GM18868 (cell line): ENCODE measurements at regions not wholly inside any gene's neighbourhood (a gene's known extent, or its start where the extent isn't known, plus 50 kb on each side); places are given as distances from the start of the nearest gene placed in this dataset.
"Not testable (repeated sequence)": the region's sequence is repeated elsewhere in the genome, so short reads cannot be mapped to it uniquely, and the experiment has no call there.

ENCODE experiments used
- ATAC-seq: cut with Tn5 transposase; IDR thresholded peaks from one replicate; pipeline ENCODE4 v1.9.1; 2021; ENCODE audit warnings: mild to moderate bottlenecking, moderate library complexity; ENCODE audit not compliant: unreplicated experiment

GRCh38 chr2:116318551-116318950 lies 1495.9 kb upstream of the DDX18 start:
- not testable (repeated sequence) for ATAC-seq

GRCh38 chr2:116319001-116319400 lies 1495.5 kb upstream of the DDX18 start:
- ATAC-seq: no peak

GRCh38 chr2:116319935-116320334 lies 1494.6 kb upstream of the DDX18 start:
- no peak for ATAC-seq

- no peak for ATAC-seq
Observed at GRCh38 chr2:116329280-116329679, 1485.2 kb upstream of the DDX18 start.

- no peak for ATAC-seq
Observed at GRCh38 chr2:116340690-116341089, 1473.8 kb upstream of the DDX18 start.

- ATAC-seq: no peak
Observed at GRCh38 chr2:116366212-116366611, 1448.3 kb upstream of the DDX18 start.

- no peak for ATAC-seq
Observed at GRCh38 chr2:116378786-116379185, 1435.7 kb upstream of the DDX18 start.

GRCh38 chr2:116411211-116411610 lies 1403.3 kb upstream of the DDX18 start:
- no peak for ATAC-seq

GRCh38 chr2:116413659-116414058 lies 1400.8 kb upstream of the DDX18 start:
- ATAC-seq: no peak

- no peak for ATAC-seq
Observed at GRCh38 chr2:116416731-116417377, 1397.6 kb upstream of the DDX18 start.

GRCh38 chr2:116435648-116436047 lies 1378.8 kb upstream of the DDX18 start:
- no peak for ATAC-seq

- no peak for ATAC-seq
Observed at GRCh38 chr2:116440104-116440653, 1374.3 kb upstream of the DDX18 start.

GRCh38 chr2:116442418-116442817 lies 1372.1 kb upstream of the DDX18 start:
- ATAC-seq: no peak

GRCh38 chr2:116444256-116444872 lies 1370.1 kb upstream of the DDX18 start:
- no peak for ATAC-seq

GRCh38 chr2:116450990-116451389 lies 1363.5 kb upstream of the DDX18 start:
- no peak for ATAC-seq

- no peak for ATAC-seq
Observed at GRCh38 chr2:116452651-116453050, 1361.8 kb upstream of the DDX18 start.

- no peak for ATAC-seq
Observed at GRCh38 chr2:116456429-116456828, 1358.1 kb upstream of the DDX18 start.

- ATAC-seq: no peak
Observed at GRCh38 chr2:116467243-116467642, 1347.2 kb upstream of the DDX18 start.

GRCh38 chr2:116477229-116477628 lies 1337.3 kb upstream of the DDX18 start:
- no peak for ATAC-seq

GRCh38 chr2:116487336-116487735 lies 1327.2 kb upstream of the DDX18 start:
- ATAC-seq: no peak

GRCh38 chr2:116489292-116489691 lies 1325.2 kb upstream of the DDX18 start:
- no peak for ATAC-seq

GRCh38 chr2:116489944-116490343 lies 1324.5 kb upstream of the DDX18 start:
- ATAC-seq: no peak
